GDM1 (cell line): ENCODE measurements at regions not wholly inside any gene's neighbourhood (a gene's known extent, or its start where the extent isn't known, plus 50 kb on each side); places are given as distances from the start of the nearest gene placed in this dataset.

Source experiments
- DNase-seq: peaks from one replicate; lab custom pipeline; 2025; lab: John Stamatoyannopoulos, UW

DNA sequence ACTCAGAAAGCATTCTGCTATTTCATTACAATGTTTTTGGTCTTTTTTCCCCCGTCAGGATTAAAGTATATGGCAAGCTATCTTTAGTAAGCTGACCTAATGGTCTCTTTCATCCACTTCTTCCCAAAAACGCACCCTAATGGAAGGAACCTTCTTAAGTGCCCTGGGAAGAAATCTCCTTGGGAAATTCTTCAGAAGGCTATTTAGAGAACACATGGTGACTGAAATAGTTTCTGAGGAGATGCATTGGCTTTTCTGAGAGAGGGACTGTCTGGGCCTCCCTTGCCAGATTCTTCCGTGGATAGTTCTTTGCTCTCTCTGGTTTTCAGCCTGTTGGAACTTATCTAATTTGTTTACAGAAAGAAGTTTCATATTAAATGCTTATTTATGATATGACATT is 524.1 kb upstream of the MEF2C start:
- DNase-seq: no peak

DNA sequence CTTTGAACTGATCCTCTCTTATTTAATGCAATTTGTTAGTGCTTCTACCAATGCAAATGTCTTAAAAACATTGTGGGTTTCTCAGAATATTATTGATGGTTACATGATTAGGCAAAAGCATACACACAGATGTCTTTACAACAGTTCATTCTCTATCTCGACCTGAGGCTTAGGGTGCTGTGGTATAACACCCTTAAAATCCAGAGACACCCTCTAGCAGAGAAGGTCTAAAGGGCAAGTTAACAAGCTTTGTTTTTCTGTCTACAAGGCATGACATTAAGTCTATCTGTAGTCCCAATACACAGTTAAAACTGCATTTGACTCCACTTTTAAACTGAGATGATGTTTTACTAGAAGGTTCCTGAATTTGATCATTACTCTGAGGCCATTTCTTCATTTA is 518.7 kb upstream of the MEF2C start:
- no peak for DNase-seq

DNA sequence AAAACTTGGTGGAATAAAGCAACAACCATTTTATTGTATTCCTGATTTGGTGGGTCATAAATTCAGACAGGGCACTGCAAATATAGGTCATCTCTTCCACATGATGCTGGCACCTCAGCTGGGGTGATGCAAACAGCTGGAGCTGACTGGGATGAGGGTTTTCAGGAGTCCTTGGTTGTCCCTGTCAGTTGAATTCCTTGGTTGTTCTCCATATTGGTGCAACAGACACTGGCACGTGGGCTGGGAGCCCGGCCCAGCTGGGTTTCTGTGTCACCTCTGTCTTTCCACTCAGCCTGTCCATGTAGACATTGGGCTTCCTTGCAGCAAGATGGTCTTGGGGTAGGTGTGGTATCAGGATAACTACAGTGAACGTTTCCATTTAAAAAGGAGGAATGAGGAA is 518.0 kb upstream of the MEF2C start:
- no peak for DNase-seq

- DNase-seq: no peak
Measured at GRCh38 chr5:89399548-89399947, 516.6 kb upstream of the MEF2C start.

DNA sequence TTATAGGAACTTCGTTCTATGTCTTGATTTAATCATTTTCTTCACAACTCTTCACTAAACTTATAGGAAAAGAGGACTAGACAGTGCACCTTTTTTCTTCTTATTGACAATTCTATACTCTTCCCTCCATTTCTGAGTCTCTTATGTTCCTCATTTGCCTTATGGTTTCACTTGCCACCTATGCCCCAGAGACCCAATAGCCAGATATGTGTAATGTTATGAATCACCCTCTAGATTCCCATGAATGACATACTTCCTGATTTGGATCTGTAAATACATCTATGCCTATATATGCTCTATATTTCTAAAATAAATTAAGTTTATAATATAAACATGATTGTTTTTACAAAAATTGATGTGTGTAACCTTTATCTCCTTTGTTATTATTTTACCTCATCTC is 514.1 kb upstream of the MEF2C start:
- peak; percentile 49 for DNase-seq

DNA sequence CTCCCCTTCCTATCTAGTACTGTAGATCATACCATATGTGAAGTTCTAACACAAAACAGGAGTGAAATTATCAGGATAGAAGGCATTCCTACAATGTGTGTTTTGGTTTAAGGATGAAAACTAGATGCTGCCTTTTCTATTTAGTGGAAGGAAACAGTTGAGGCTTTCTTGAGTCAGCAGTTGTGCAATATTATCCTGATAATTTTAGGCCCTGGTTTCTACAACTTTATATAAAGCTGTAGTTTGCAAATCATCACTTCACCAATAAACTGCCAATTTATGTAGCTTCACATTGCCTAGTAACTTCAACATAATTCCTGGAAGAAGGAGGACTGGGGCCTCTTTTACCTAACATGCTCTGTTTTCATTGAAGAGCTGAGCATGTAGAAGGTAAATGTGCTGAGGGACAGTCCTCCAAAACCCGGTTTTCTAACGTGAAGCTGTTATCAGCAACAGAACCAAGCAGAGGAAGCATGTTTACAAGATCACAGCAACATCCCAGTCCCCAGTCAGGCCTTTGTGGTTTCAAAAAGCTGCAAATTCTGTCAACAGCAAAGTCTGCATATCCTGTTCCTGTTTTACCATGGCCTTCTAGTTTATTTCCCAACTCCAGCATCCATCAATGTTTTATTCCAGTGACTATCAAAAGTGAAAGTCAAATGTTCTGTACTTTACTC is 513.4 kb upstream of the MEF2C start:
- peak; percentile 86 for DNase-seq

- peak; percentile 0 for DNase-seq
Measured at GRCh38 chr5:89395111-89395510, 512.1 kb upstream of the MEF2C start.

DNA sequence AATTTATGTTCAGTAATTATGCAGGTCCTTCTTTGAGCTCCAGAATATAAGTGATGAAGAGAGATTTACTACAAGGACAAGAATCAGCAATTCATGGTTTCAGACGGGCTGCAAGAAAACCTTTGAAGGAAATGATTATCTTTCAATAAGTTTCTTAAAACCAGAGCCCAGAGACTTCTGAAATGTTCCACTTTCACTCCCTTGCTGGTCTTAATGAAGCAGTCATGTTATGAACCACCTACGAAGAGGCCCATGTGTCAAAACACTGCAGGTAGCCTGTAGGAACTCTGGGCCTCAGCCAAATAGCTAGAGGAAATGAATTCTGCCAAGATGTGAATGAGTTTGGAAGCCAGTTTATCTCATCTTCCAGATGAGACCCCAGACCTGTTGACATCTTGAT is 505.9 kb upstream of the MEF2C start:
- no peak for DNase-seq

GRCh38 chr5:89384391-89384790 is 501.4 kb upstream of the MEF2C start:
- DNase-seq: no peak

GRCh38 chr5:89380635-89381034 is 497.7 kb upstream of the MEF2C start:
- DNase-seq: no peak

- DNase-seq: no peak
Measured at GRCh38 chr5:89377767-89378455, 494.9 kb upstream of the MEF2C start.

DNA sequence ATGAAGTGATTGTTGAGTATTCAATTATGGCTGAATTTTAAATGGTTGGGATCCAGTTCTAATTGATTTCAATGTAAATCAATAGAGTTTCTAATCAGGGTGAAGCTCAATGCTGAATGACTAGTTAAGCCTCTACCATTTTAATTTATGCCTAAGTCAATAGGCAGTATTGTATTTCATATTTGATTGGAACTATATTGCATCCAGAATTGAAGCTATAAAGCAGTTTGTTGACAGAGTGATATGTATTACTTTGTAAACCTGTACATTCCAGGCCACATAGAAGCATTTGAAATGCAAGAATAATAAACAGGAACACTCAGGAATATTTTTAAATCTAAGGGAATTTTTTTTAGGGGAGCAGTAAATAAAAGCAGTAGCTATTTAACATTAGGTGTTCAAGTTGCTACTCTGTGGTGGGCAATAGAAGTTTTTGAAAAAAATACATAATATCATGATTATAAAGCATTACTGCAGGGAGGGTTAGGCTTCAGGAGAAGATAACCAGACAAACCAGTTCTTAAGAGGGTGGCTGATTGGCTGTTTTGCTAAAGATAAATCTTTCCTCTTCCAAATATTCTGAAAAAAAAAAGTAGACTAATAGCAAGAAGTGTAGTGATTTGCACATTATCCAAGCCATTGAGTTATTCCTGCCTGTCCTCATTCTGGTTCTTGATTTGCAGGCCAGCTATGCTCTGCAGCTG is 492.0 kb upstream of the MEF2C start:
- no peak for DNase-seq

DNA sequence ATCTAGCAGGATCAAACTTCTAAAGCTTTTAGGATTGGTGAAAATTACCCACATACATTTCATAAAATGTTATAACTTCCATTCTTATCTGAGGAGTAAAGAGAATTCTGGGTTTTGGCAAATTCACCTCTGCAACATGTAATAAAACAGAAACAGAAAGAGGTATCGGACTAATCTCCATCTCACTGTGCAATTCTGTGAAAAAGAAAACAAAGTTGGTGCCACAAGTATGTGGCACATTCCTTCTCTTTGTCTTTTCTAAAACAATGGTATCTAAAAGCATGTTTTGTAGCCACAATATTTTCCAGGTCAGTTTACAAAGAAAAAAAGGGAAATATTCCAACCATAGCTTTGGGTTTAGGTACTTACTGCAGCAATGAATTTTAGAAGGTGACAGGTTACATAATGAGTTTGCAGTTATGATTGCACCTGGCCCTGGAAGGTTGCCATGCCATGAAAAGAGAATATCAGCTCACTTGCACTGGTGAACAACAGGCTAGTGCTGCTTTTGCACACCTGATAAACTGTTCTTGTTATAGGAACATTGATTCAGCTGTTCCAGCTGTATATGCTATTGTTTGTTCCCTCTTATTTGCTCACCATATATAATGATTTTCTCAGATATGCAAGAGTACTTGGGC is 491.3 kb upstream of the MEF2C start:
- no peak for DNase-seq

- DNase-seq: no peak
Measured at GRCh38 chr5:89372176-89372575, 489.2 kb upstream of the MEF2C start.

DNA sequence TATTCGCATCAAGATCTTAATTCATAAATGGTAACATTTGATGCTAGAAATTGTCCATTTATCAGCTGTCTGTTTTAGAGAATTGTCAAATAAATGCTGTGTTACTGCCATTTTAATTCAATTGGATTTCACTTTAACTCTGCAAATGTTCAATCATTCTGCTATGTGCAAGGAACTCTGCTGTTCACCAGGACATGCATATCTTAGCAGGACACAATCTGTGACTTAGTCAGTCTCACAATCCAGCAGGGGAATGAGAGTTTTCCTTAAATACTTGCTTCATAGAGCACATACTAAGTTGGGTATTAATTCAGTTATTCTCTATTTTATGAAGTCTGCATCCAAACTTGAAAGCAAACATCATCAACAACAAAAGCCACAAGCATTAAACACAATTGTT is 488.7 kb upstream of the MEF2C start:
- no peak for DNase-seq

GRCh38 chr5:89359046-89359445 is 476.1 kb upstream of the MEF2C start:
- no peak for DNase-seq

DNA sequence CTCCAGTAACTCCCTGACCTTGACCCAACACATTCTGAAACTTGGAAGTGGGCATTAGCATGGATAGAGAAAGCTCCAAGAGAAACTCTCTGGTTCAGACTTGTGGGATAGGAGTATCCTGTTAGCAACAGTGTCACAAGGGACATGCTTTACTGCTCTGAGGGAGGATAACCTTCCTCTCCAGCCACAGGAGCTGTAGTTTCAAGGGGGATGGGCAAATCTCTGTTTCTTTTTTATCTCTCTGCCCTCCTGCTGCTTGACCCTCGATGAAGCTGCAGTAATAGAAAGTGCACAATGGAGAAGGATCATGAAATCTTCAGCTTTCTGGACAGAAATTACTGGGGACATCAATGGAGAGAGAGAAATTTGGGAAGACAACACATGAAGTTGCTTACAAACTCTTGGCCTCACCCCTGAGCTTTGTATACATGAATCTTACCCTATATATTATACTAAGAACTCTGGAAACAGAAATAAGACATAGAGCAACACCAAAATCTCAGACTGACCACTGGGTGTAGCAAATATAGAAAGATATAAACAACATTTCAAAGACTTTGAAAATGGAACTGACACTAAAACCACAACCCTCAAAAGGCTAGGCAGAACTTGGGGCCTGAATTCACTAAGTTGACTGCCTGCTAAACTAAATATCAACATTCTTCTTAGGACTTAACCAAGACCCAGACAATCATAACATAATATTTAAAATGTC is 471.0 kb upstream of the MEF2C start:
- no peak for DNase-seq

DNA sequence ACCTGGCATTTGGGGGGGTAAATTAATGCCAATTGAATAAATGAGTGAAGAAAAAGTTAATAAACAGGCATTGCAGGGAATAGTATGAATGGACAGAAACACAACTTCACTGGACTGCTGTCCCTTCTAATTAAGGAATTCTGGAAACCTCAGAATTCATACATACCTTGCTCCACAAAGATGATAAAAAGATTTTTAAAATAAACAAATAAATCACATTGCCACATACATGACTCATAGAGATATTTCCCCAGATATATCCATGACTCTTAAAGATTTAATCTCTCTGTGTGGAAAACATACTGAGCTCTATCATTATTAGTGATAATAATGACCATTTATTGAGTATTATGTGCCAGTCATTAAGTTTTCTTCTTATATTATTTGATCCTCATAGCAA is 469.0 kb upstream of the MEF2C start:
- no peak for DNase-seq

DNA sequence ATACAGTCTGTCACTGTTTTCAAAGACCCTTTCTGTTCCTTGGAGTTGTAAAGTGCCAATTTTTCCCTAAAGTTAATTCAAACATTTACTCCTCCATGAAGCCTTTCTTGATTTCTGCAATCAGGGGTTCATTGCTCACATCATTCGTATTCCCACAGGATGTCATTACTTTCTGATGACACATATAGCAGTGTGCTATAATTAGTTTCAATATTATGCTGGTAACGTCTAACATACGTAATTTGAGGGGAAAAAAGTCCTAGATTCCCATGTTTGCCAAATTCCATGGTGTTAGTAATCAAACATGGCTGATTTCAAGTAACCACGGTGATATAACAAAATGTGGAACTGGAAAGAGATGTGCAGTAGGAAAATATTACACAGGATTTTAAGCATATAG is 468.2 kb upstream of the MEF2C start:
- no peak for DNase-seq

DNA sequence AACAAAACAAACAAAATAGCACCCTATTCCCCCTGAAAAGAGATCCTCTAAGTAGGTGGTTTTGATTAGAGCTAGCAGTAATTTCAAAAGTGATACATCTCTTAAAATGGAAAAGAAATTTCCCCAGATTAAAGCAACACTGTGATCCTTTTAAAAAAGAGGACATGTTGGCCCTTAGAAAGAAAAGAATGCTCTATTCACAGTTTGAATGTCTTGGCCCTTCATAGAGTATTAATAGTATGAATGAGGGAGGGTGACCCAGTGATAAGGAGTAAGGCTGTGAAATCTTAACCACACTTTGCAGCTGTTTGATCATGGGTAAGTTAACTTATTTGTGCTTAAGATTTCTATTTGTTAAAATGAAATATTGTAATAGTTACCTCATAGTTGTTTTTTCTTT is 467.7 kb upstream of the MEF2C start:
- no peak for DNase-seq

GRCh38 chr5:89349246-89349980 is 466.4 kb upstream of the MEF2C start:
- no peak for DNase-seq

DNA sequence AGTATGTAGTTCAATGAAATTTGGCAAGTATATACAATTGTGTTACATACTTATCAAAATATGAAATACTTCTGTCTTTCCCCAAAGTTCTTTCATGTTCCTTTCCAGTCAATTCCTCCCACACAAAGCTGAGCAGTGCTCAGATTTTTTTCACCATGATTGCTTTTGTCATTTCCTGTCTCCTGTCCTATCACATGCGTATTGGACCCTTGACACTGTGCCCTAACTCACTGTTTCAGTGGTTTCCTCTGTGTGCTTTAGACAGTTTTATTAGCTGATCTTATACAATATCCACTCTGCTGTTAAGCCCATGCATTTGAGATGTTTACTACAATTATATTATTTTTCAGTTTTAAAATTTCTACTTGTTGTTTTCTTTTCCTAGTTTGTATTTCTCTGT is 463.6 kb upstream of the MEF2C start:
- DNase-seq: no peak
